Fibroblast of villous mesenchyme (primary cell): ENCODE measurements at regions not wholly inside any gene's neighbourhood (a gene's known extent, or its start where the extent isn't known, plus 50 kb on each side); places are given as distances from the start of the nearest gene placed in this dataset.

ENCODE experiments used
- DNase-seq: peaks from one replicate; pipeline ENCODE4 v3.0.0-alpha.2; 2010; ENCODE audit warnings: low read depth
- H3K4me3 ChIP-seq: 2 replicates; pipeline ENCODE4 v1.5.1; 2011; ENCODE audit warnings: low read depth, mild to moderate bottlenecking, low read length
- CTCF ChIP-seq: IDR thresholded peaks from 2 replicates; pipeline ENCODE4 v1.5.1; 2012; ENCODE audit warnings: low read depth, mild to moderate bottlenecking, low read length; ENCODE audit not compliant: insufficient read depth

- TF ChIP-seq CTCF: no peak
- peak; percentile 97 for DNase-seq
Measured at GRCh38 chr20:51335329-51335841, 207.1 kb downstream of the NFATC2 start.

DNA sequence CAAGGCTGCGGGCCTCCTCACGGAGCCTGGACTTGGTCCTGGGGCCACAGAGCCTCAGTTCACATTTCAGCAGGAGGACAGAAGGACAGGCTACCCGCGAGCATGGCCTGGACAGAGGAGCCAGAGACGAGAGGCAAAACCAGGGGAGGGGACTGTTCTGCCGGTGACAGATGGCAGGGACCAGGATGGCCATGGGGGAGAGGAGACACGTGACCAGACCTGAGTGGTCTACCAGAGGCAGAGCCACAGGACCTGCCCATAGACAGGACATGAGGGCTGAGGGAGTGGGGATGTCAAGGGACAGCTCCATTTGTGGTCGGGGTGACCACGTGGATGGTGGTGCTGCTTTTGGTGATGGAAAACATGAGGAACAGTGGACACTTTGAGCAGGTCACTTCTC lies 207.9 kb downstream of the NFATC2 start:
- TF ChIP-seq CTCF: no peak
- DNase-seq: no peak
- no peak overlapping the region for H3K4me3 ChIP-seq

More at GRCh38 chr20:51335329-51335841, 207.1 kb downstream of the NFATC2 start:
- no peak overlapping the region for H3K4me3 ChIP-seq

GRCh38 chr20:51333971-51334370 lies 208.5 kb downstream of the NFATC2 start:
- DNase-seq: no peak
- TF ChIP-seq CTCF: no peak
- H3K4me3 ChIP-seq: no peak overlapping the region

GRCh38 chr20:51333446-51333845 lies 209.1 kb downstream of the NFATC2 start:
- DNase-seq: no peak
- H3K4me3 ChIP-seq: no peak overlapping the region
- no peak for TF ChIP-seq CTCF

DNA sequence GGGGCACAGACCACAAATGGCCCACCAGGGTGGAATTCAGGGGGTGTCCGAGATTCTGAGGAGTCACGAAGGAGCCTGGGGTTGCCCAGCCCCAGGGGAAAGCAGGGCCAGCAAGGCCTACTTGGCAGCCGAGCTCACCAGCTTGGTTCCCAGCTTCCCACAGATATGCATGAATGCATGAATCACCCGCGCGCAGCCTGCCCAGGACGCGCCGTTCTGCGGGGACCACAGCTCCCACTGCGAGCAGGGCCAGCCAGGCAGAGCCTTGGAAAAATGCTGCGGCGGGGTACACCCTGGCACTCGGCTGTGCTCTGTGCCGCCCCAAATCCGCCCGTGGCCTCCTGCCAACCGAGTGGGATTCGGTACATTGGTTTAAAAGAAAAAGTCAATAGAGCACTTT lies 211.0 kb downstream of the NFATC2 start:
- H3K4me3 ChIP-seq: no peak overlapping the region
- TF ChIP-seq CTCF: no peak
- DNase-seq: no peak

DNA sequence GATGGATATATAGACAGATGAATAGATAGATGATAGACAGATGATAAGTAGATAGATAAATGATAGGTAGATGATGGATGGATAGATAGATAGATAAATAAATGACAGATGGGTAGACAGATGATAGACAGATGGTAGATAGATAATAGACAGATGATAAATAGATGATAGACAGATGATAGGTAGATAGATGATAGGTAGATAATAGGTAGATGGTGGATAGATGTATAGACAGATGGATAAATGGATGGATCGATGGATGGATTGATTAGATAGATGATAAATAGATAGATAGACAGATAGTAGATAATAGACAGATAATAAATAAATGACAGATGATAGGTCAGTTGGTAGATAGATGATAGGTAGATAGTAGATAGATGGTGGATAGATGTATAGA lies 212.7 kb downstream of the NFATC2 start:
- DNase-seq: no peak
- H3K4me3 ChIP-seq: no peak overlapping the region
- TF ChIP-seq CTCF: no peak

DNA sequence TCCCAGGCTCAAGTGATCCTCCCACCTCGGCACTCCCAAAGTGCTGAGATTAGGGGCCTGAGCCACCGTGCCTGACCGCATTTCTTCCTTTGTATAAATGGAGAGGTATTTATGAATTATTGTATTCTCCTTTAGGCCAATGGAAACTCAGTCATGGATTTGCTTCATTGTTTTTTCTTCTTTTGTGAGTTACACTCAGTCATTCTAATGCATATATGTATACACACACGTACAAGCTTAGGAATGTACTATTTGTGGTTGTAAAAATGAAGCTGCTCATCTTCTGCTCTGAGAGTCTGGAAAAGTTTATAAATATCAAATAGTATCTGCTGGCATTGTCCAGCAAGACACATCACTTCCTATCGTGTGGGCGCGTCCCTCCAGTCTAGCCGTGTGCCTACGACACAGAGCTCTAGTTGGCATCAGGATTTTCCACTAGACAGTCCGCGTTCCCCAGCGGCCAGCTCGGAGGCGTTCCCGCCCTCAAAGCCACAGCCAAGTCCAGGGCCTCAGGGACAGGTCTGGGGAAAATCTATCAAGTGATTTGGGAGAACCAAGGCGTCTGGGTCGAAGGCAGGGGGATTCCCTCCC lies 215.2 kb downstream of the NFATC2 start:
- DNase-seq: peak; percentile 89

More for the DNA sequence above, 215.2 kb downstream of the NFATC2 start:
- TF ChIP-seq CTCF: no peak
- no peak overlapping the region for H3K4me3 ChIP-seq
